HS-5 (cell line): ENCODE measurements at regions not wholly inside any gene's neighbourhood (a gene's known extent, or its start where the extent isn't known, plus 50 kb on each side); places are given as distances from the start of the nearest gene placed in this dataset.
"Not testable (repeated sequence)": the region's sequence is repeated elsewhere in the genome, so short reads cannot be mapped to it uniquely, and the experiment has no call there.

ENCODE experiments used
- DNase-seq: peaks from one replicate; pipeline ENCODE4 v3.0.0-alpha.2; 2012; ENCODE audit warnings: low read depth

- no peak for DNase-seq
These were observed 156.2 kb upstream of the FOXK1 start for GRCh38 chr7:4525884-4526283.

GRCh38 chr7:4527988-4528636 lies 154.0 kb upstream of the FOXK1 start:
- DNase-seq: no peak

GRCh38 chr7:4531236-4531635 lies 150.9 kb upstream of the FOXK1 start:
- DNase-seq: no peak

GRCh38 chr7:4533339-4533738 lies 148.8 kb upstream of the FOXK1 start:
- DNase-seq: not testable (repeated sequence)

GRCh38 chr7:4549681-4550080 lies 132.4 kb upstream of the FOXK1 start:
- no peak for DNase-seq

GRCh38 chr7:4550117-4550516 lies 132.0 kb upstream of the FOXK1 start:
- DNase-seq: no peak

GRCh38 chr7:4552985-4553384 lies 129.1 kb upstream of the FOXK1 start:
- DNase-seq: no peak

GRCh38 chr7:4556868-4557793 lies 125.0 kb upstream of the FOXK1 start:
- DNase-seq: no peak

- DNase-seq: no peak
These were observed 120.3 kb upstream of the FOXK1 start for GRCh38 chr7:4561795-4562194.

- DNase-seq: no peak
These were observed 115.4 kb upstream of the FOXK1 start for GRCh38 chr7:4566714-4567113.

GRCh38 chr7:4574851-4575250 lies 107.2 kb upstream of the FOXK1 start:
- DNase-seq: no peak

GRCh38 chr7:4575254-4575653 lies 106.8 kb upstream of the FOXK1 start:
- DNase-seq: no peak

- DNase-seq: no peak
These were observed 78.9 kb upstream of the FOXK1 start for GRCh38 chr7:4602905-4603842.

- no peak for DNase-seq
These were observed 78.3 kb upstream of the FOXK1 start for GRCh38 chr7:4603843-4604231.

- no peak for DNase-seq
These were observed 77.6 kb upstream of the FOXK1 start for GRCh38 chr7:4604456-4604940.

- DNase-seq: no peak
These were observed 75.3 kb upstream of the FOXK1 start for GRCh38 chr7:4606797-4607196.

GRCh38 chr7:4607311-4607729 lies 74.8 kb upstream of the FOXK1 start:
- DNase-seq: no peak

- not testable (repeated sequence) for DNase-seq
These were observed 72.5 kb upstream of the FOXK1 start for GRCh38 chr7:4609576-4609975.

- DNase-seq: peak; percentile 49
These were observed 71.2 kb upstream of the FOXK1 start for GRCh38 chr7:4610768-4611467.

GRCh38 chr7:4612237-4612636 lies 69.9 kb upstream of the FOXK1 start:
- DNase-seq: no peak
